Endodermal cell (in vitro differentiated cells): ENCODE measurements at regions not wholly inside any gene's neighbourhood (a gene's known extent, or its start where the extent isn't known, plus 50 kb on each side); places are given as distances from the start of the nearest gene placed in this dataset.

Experiments used
- DNase-seq: peaks from one replicate; pipeline ENCODE4 v3.0.0-alpha.2; 2017
- H3K27ac ChIP-seq: 2 replicates; pipeline ENCODE4 v1.5.1; 2013; ENCODE audit warnings: mild to moderate bottlenecking, low read depth, low read length, moderate library complexity
- H3K27me3 ChIP-seq: 2 replicates; pipeline ENCODE4 v1.6.1; 2013; ENCODE audit warnings: mild to moderate bottlenecking, low read length, moderate library complexity; ENCODE audit not compliant: insufficient read depth, control insufficient read depth, poor library complexity, severe bottlenecking
- H3K36me3 ChIP-seq: 2 replicates; pipeline ENCODE4 v1.7.0; 2013; ENCODE audit warnings: mild to moderate bottlenecking, low read length, moderate library complexity; ENCODE audit not compliant: control insufficient read depth, insufficient read depth
- H3K4me1 ChIP-seq: one replicate; pipeline ENCODE4 v1.7.0; 2013; ENCODE audit warnings: low read length; ENCODE audit not compliant: control insufficient read depth, insufficient read depth
- H3K4me3 ChIP-seq: 2 replicates; pipeline ENCODE4 v1.5.1; 2013; ENCODE audit warnings: mild to moderate bottlenecking, low read length, moderate library complexity
- H3K9ac ChIP-seq: 2 replicates; pipeline ENCODE4 v1.6.1; 2013; ENCODE audit warnings: mild to moderate bottlenecking, low read length, moderate library complexity; ENCODE audit not compliant: poor library complexity, severe bottlenecking; ENCODE audit errors: extremely low read depth
- H3K9me3 ChIP-seq: 2 replicates; pipeline ENCODE4 v1.6.1; 2013; ENCODE audit warnings: mild to moderate bottlenecking, low read length, moderate library complexity; ENCODE audit not compliant: control insufficient read depth
- H3K27ac Mint-ChIP-seq: 2 replicates; pipeline ENCODE4 v1.8.0; 2020; ENCODE audit warnings: mixed read lengths
- H3K27me3 Mint-ChIP-seq: 2 replicates; pipeline ENCODE4 v1.8.0; 2021; ENCODE audit warnings: mild to moderate bottlenecking, mixed read lengths; ENCODE audit not compliant: insufficient read depth
- H3K36me3 Mint-ChIP-seq: 2 replicates; pipeline ENCODE4 v1.8.0; 2020; ENCODE audit warnings: low read depth, mixed read lengths
- H3K4me1 Mint-ChIP-seq: 2 replicates; pipeline ENCODE4 v1.8.0; 2020; ENCODE audit warnings: mixed read lengths
- H3K4me3 Mint-ChIP-seq: 2 replicates; pipeline ENCODE4 v1.8.0; 2020; ENCODE audit warnings: mild to moderate bottlenecking, moderate library complexity, mixed read lengths
- H3K9me3 Mint-ChIP-seq: 2 replicates; pipeline ENCODE4 v1.8.0; 2020; ENCODE audit warnings: mild to moderate bottlenecking, mixed read lengths
- WGBS, 2 experiments: methylation state at CpG; one replicate each; pipeline versions ENCODE4 v1.1.5 to v1.1.7; 2013; ENCODE audit warnings: missing lambda C conversion rate in 2 of 2, mixed read lengths in 1 of 2; ENCODE audit not compliant: insufficient coverage in 1 of 2, insufficient read length in 1 of 2; 5-methylcytosine and 5-hydroxymethylcytosine counted together
- TF ChIP-seq, protein P1 (sequence below): fragments of 200-600 bp; sonication (generic); conservative IDR thresholded peaks from 2 replicates; pipeline ENCODE4 v1.5.0; 2021; ENCODE audit warnings: antibody characterized with exemption, mild to moderate bottlenecking

DNA sequence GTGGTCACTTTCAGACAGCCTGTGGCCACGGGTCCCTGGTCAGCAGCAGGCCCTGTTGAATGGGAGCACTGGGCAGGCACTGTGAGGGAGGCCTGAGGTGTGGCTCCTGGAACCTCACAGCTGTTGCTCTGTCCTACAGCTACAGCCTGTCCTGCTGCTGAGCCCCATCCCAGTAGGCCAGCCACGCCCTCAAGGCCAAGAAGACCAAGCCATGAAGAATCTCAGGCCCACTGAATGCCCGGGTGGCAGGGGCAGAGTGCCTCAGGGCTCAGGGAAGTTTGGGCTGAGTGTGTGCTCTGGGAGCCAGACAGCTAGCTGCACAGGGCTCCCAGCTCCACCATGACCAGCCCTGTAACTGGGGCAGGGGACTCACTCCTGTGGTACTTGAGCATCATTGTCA, 363.5 kb upstream of the NUPR2 start:
- peaks cover 95% of the 10 kb centered on the region for H3K9me3 Mint-ChIP-seq
- H3K4me1 Mint-ChIP-seq = no peaks in the 10 kb centered on the region
- WGBS, 2 experiments = 45 to 64% methylated on average over 2 to 3 of the region's 3 CpGs
- Histone ChIP-seq H3K27ac (no peak overlapping the region), H3K9me3 (peaks cover 75% of the 10 kb centered on the region), H3K27me3 (no peaks in the 10 kb centered on the region), H3K4me3 (no peak overlapping the region), H3K9ac (no peak overlapping the region), H3K36me3 (no peaks in the 10 kb centered on the region), H3K4me1 (no peaks in the 10 kb centered on the region)
- TF ChIP-seq, protein P1, sequence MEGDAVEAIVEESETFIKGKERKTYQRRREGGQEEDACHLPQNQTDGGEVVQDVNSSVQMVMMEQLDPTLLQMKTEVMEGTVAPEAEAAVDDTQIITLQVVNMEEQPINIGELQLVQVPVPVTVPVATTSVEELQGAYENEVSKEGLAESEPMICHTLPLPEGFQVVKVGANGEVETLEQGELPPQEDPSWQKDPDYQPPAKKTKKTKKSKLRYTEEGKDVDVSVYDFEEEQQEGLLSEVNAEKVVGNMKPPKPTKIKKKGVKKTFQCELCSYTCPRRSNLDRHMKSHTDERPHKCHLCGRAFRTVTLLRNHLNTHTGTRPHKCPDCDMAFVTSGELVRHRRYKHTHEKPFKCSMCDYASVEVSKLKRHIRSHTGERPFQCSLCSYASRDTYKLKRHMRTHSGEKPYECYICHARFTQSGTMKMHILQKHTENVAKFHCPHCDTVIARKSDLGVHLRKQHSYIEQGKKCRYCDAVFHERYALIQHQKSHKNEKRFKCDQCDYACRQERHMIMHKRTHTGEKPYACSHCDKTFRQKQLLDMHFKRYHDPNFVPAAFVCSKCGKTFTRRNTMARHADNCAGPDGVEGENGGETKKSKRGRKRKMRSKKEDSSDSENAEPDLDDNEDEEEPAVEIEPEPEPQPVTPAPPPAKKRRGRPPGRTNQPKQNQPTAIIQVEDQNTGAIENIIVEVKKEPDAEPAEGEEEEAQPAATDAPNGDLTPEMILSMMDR = no peak
- H3K27ac Mint-ChIP-seq = no peak overlapping the region
- no peaks in the 10 kb centered on the region for H3K36me3 Mint-ChIP-seq
- DNase-seq = no peak
- no peaks in the 10 kb centered on the region for H3K27me3 Mint-ChIP-seq
- H3K4me3 Mint-ChIP-seq = no peak overlapping the region

DNA sequence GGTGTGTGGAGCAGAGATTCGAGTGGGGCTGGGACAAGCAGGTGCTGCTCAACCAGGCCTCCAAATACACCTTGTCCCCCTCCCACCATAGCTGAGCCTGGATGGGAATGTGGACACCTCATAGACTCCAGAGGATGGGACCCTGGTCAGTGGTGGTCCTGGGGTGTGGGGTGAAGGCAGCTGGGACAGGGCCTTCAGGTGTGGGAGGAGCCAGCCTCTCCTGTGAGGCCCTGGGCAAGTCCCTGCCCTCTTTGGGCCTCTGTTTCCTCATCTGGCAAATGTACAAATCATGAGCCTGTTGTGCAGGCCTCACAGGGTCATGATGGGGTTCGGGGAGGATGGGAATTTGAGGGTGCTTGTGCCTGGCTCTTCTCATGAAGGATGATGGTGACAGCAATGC, 362.9 kb upstream of the NUPR2 start:
- Mint-ChIP-seq H3K9me3 (peaks cover 95% of the 10 kb centered on the region), H3K4me1 (no peaks in the 10 kb centered on the region), H3K27me3 (no peaks in the 10 kb centered on the region), H3K27ac (no peak overlapping the region), H3K36me3 (no peaks in the 10 kb centered on the region), H3K4me3 (no peak overlapping the region)
- no peaks in the 10 kb centered on the region for H3K27me3 ChIP-seq
- H3K9me3 ChIP-seq = peaks cover 71% of the 10 kb centered on the region
- no peak overlapping the region for H3K27ac ChIP-seq
- TF ChIP-seq, protein P1 = no peak
- H3K4me1 ChIP-seq = no peaks in the 10 kb centered on the region
- no peaks in the 10 kb centered on the region for H3K36me3 ChIP-seq
- no peak overlapping the region for H3K9ac ChIP-seq
- no peak for DNase-seq
- WGBS, 2 experiments = 70% methylated on average over 2 of the region's 2 CpGs; no CpG with 5 or more reads in 1 of the 2 experiments
- no peak overlapping the region for H3K4me3 ChIP-seq

DNA sequence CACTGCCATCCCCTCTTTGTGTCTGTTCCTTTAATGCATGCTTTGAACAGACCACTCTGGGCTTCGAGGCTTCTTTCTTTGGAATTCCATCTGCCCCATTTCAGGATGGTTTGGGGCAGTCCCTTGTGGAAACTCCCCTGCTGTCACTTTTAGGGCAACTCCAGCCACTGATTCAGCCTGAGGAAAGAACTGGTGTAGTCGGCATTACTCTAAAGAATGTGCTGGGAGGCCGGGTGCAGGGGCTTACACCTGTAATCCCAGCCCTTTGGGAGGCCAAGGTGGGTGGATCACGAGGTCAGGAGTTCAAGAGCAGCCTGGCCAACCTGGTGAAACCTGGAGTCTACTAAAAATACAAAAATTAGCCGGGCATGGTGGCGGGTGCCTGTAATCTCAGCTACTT, 358.1 kb upstream of the NUPR2 start:
- TF ChIP-seq, protein P1 = no peak
- no peak overlapping the region for H3K4me3 Mint-ChIP-seq
- H3K36me3 Mint-ChIP-seq = no peaks in the 10 kb centered on the region
- no peak for DNase-seq
- Histone ChIP-seq H3K27me3 (no peaks in the 10 kb centered on the region), H3K9me3 (peaks cover 82% of the 10 kb centered on the region), H3K4me3 (no peak overlapping the region), H3K27ac (no peak overlapping the region), H3K4me1 (no peaks in the 10 kb centered on the region), H3K36me3 (no peaks in the 10 kb centered on the region), H3K9ac (no peak overlapping the region)
- WGBS, 2 experiments = 54 to 61% methylated on average over 6 of the region's 6 CpGs
- peaks cover 97% of the 10 kb centered on the region for H3K9me3 Mint-ChIP-seq
- H3K27ac Mint-ChIP-seq = no peak overlapping the region
- H3K4me1 Mint-ChIP-seq = no peaks in the 10 kb centered on the region
- no peaks in the 10 kb centered on the region for H3K27me3 Mint-ChIP-seq
